ENCODE measurements at regions not wholly inside any gene's neighbourhood (a gene's known extent, or its start where the extent isn't known, plus 50 kb on each side); places are given as distances from the start of the nearest gene placed in this dataset.

DNA sequence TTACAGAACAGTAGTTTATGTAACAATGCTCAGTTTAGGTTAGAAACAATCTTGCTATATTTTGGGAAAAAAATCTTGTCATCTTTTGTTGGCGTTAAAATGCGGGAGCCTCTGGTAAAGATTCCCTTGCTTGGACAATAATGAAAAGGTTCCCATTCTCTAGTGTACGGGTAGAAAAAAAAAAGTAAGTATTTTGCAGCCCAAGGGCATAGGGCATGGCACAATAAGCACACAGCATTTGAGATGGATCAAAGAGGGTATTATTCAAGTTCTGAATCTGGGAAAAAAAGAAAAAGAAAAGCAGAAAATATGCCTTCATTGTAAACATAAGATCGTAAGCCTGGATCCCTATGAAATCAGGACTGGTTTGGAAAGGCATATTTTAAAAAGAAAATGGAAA is 408.6 kb upstream of the ROBO2 start:
- no peak for DNase-seq (ENCODE audit: low spot score)
- in situ Hi-C loops (cut with HindIII; ENCODE audit: low sequenced_read_pairs), result no loop called here

DNA sequence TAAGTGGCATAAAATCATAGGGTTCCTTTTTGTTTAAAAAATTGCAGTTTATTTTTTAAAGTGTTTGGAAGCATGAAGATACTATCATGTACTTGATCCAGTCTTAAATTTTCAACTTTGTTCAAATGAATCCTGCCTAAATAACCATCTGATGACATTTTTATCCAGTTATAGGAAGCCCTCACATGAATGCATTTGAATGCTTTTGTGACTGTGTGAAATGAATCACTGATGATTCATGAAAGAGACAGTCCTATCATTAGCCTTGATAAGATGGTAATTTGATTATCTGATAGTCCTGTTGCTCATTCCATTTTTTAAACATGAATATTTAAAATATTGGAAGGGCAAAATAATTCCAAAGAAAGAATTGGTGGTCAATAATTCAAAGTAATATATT is 401.9 kb upstream of the ROBO2 start:
- in situ Hi-C loops (cut with HindIII; ENCODE audit: low sequenced_read_pairs), result no loop called here
- DNase-seq (ENCODE audit: low spot score), result no peak

DNA sequence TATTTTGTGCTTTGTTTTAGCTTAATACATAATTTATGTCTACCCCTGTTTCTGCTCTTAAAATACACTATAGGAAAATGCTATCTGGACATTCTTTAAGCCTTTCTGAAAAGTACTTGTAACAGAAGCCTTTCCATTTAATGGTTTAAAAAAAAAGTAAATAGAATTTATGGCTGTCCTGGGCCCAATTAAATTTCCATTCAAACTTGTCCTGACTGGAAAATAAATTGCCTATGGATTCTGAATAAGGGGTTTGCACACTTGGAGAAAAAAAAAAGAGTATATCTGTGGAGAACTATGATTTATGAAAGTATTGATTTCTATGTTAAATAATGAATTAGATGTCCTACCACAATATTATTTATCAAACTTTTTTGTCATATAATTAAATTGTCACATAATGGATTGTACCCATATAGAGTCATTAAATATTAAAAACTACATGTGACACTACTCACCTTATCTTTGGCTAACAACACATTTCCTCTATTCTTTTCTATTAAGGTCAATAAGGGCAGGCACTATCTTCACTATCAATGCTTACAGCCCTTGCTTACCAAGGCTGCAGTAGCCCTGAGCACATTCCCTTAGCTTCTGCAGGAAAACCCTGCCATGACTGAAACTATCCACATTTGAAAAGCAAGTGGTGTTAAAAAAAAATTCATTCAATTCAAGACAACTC is 396.1 kb upstream of the ROBO2 start:
- DNase-seq (ENCODE audit: low spot score), result no peak
- in situ Hi-C loops (cut with HindIII; ENCODE audit: low sequenced_read_pairs), result no loop called here

DNA sequence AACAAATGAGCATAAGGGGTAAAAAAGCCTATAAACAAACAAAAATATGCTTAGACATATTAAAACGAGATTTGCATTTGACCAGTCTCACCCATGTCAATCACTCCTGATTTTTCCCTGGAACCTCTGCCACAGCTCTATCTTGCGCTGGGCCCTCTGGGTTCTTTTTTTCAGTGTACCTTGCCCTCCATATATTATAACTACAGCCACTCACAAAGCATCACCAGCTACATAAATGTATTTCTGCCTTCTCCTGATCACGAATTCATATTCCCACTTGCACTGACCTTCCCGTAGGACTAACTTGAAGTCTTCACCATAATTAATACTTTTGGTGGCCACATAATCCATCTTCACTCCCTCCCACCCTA is 395.6 kb upstream of the ROBO2 start:
- in situ Hi-C loops (cut with HindIII; ENCODE audit: low sequenced_read_pairs), result no loop called here
- no peak for DNase-seq (ENCODE audit: low spot score)

DNA sequence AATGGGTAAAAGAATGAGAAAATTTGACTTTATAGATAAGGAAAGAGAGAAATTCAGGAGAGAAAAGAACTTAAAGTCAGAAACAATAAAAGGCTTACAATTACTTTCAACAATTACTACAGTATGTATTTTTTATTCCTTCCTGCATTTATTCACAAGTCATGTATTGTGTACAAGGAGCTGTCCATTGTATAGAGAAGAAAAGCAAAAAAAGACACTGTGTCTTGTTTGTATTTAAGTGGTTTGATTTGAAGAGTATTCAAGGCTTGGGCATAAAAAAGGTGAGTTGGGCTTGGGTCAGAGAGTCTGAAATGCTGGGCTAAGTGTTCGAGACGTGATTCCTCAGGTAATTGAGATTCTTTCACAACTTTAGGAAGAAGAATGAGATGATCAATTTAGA is 394.2 kb upstream of the ROBO2 start:
- no peak for DNase-seq (ENCODE audit: low spot score)
- in situ Hi-C loops (cut with HindIII; ENCODE audit: low sequenced_read_pairs), result no loop called here

DNA sequence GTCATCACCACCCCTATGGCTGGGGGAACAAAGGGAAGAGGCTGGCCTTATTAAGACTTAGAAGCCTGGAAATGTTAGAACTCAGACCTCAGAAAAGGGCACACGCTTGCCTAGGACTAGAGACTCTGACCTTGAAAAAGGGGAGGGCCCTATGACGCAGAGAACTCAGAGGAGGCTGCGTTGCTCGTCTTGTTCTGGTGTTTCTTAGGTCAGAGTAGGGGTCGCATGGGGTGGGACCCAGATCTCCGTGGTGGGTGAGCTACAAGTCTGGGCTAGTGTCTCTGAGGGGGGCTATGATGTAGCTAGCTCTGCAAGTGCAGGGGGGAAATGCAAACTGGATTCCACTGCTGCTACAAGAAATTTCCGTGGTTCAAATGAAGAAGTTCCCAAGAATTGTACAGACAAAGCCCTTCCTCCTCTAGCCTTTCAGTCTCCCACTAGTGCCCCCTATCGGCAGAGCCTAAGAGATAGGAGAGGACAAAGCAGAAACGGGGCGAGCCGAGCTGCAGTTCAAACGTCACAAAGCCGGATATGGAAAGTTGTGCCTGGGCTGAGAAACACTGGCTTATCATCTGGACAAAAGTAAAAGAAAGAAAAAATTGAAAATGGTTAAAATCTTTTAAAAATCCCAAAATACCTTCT is 392.9 kb upstream of the ROBO2 start:
- in situ Hi-C loops (cut with HindIII; ENCODE audit: low sequenced_read_pairs), result no loop called here
- no peak for DNase-seq (ENCODE audit: low spot score)

DNA sequence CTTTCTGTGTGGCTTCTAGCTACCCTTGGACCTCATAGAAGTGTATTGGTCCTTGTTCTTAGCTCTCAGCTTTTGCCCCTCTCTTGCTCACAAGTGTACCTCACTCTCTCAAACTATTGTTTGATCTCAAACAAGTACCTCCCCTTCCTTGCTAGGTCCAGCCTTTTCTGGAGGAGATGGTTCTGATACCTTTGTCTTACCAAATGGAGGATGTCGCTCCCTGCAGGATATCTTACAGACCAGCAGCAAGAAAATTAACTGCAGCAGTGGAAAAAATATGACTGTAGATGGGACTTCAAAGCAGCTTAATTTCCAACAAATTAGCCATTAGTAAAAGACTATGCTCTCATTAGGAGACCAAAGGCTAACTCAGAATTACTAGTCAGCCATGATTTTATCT is 388.1 kb upstream of the ROBO2 start:
- DNase-seq (ENCODE audit: low spot score), result no peak
- in situ Hi-C loops (cut with HindIII; ENCODE audit: low sequenced_read_pairs), result no loop called here

DNA sequence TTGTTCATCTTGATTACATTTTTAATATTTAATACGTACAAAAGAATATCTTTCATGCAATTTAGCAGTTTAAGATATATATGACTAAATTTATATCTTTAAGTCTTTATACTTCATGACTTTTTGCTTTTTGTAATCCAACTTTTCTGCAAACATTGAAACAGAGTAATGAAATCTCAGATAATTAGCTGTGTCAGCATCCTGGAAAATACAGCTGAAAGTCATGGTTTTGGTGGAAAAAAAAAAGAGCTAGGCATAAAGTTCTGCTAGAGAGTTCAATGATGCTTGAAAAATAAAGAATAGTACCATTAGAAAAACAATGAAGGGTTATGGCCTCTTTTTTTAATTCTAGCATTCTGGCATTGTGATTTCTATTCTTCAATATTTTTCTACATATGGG is 387.4 kb upstream of the ROBO2 start:
- in situ Hi-C loops (cut with HindIII; ENCODE audit: low sequenced_read_pairs), result no loop called here
- DNase-seq (ENCODE audit: low spot score), result no peak

DNA sequence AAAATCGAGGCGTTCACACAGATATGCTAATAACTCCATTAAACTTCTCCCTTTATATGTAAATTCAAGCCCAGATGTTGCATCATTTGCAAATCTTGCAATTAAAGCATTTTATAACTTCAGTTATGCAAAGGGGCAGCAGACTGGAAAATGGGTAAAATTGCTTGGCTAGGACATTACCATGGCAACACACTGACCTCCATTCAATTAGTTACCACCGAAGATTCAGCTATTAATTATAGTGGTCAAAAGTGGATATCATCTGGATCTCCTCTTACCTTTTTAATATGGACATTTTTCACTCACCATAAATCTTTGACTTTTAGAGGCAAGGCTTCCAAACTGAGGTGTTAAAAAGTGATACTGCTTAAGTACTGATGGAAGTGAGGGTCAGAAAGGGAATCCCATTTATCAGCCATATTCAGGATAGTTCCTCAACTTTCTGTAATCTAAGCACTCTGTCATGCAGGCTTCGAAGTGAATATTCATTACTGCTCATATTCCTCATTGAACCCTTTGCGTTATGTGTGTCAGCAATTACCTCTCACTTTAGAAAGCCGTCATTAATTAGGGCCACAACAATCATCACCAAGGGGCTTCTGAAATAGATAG is 386.2 kb upstream of the ROBO2 start:
- in situ Hi-C loops (cut with HindIII; ENCODE audit: low sequenced_read_pairs), result no loop called here
- DNase-seq (ENCODE audit: low spot score), result no peak

DNA sequence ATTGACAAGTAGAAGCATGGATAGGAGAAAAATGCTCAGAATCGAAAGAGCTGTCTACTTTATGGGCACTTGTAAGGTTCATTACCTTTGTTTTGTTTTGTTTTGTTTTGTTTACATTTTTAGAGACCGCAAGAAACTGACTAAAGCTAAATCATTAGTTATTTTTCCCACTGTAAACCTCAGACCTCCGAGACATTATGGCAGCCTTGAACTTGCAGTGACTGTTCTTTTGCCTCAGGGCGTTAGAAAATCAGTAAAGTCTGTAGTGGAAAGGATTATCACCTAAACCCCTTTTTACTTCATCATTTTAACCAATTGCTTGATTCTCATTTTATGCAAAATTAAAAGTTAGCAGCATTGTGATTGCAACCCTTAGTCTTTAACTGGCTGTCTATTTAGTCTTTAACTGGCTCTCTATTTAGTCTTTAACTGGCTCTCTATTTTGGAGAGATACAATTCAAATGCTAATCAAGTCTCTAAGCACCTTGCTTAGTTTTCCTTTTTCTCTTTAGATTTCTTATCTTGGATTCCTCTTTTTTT is 383.3 kb upstream of the ROBO2 start:
- DNase-seq (ENCODE audit: low spot score), result no peak
- in situ Hi-C loops (cut with HindIII; ENCODE audit: low sequenced_read_pairs), result no loop called here

DNA sequence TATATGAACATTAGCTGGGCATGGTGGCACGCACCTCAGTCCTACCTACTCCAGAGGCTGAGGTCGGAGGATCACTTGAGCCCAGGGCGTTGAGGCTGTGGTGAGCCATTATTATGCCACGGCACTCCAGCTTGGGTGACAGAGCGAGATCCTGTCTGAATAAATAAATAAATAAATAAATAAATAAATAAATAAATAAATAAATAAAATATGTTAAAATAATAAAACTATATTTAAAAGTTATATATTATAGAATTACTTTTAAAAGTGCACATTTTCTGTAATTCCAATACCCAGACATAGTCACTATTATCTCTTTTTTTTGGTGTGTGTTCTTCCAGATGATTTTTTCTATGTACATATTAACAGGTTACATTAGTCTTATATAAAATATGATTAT is 382.0 kb upstream of the ROBO2 start:
- in situ Hi-C loops (cut with HindIII; ENCODE audit: low sequenced_read_pairs), result no loop called here
- DNase-seq (ENCODE audit: low spot score), result no peak

DNA sequence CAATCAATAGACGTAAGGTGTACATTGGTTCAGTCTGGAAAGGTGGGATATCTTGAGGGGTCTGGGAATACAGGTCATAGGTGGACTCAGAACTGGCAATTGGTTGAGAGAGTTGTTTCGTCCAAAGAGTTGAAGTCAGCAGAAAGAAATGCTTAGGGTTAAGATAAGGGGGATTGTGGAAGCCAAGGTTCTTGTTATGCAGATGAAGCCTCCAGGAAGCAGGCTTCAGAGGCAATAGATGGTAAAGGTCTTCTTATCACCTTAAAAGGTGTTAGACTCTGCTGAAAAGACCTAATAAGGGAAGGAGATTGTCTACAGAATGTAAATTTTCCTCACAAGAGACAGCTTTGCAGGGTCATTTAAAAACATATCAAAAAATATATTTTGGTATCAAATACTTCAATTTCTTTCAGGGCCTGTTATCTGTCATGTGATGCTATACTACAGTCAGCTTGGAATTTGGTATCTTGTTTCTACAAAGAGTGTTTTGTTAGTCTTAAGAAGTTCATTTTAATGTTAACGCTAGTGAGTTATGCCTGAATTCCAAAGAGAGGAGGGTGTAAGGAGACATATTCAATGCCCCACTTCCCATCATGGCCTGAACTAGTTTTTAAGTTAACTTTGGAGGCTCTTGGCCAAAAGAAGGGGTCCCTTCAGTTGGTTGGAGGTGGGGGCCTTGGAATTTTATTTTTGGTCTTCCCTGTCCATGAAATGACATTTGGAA is 378.2 kb upstream of the ROBO2 start:
- in situ Hi-C loops (cut with HindIII; ENCODE audit: low sequenced_read_pairs), result no loop called here
- no peak for DNase-seq (ENCODE audit: low spot score)

DNA sequence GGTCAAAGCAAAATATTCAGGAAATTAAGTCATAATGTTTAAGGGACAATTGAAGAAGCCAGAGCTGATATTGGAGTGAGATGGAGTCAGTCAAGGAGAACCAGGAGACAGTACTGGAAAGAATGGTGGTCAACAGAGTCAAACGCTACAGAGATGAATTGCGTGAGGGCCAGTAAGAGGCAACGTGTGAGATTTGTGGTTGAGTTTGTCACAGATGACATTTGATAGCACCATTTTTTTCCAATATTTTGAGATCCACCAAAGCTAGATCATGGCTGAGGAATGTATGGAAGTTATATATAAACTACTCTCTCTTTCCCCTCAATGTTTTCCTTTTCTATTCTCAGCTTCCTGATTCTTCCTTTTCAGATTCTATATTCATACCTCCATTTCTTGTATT is 375.1 kb upstream of the ROBO2 start:
- in situ Hi-C loops (cut with HindIII; ENCODE audit: low sequenced_read_pairs), result no loop called here
- no peak for DNase-seq (ENCODE audit: low spot score)

DNA sequence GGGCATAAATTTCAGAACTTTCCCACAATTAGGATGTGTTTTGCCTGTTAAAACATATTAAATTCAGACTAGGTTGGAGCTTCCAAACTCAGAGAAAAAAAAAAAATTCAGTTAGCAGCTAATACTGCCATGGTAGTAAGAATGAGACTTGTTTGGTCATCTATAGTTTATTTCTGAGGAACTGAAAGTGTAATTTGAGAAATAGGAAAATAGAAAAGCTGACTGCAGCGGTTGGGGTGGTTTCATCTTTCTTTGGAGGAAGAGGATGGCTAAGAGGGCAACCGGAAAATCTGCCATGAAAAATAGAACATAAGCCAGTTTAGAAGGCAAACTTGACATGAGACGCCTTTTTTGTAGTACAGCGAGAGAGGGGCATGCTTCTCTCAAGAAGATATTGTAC is 371.2 kb upstream of the ROBO2 start:
- in situ Hi-C loops (cut with HindIII; ENCODE audit: low sequenced_read_pairs), result no loop called here
- DNase-seq (ENCODE audit: low spot score), result no peak

DNA sequence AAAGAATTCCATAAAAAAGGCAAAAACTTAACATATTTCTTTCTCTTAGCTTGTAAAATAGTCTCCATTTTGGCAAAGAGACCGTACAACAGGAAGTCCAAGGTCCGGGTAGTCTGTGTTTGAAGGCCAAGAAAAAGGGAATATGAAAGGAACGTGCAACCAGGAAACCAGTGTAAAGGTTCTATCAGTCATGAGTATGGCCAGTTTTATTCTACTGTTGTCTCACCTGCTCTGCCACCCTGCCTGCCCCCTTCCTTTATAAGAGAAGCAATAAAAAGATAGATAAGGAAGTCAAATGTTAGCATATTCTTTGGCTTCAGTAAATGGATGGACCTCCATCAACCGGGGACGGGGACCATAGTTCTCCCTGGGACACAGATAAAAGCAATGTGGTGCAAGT is 370.6 kb upstream of the ROBO2 start:
- in situ Hi-C loops (cut with HindIII; ENCODE audit: low sequenced_read_pairs), result no loop called here
- DNase-seq (ENCODE audit: low spot score), result no peak

DNA sequence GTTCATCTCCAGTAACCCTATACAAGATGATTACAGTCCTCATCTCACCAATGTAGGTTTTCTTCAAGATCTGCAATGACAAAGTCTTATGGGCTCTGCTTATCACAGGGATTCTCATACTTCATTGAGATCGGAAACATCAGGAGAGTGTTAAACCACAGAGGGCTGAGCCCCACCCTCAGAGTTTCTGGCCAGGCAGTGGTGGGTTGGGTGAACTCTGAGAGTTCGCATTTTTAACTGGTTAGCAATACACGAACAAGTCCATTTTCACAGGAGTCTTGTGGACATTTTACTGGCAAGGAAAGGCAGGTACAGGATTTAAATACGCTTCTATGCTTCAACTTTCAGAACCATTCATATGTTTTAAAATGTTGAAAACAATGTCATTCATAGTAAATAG is 366.7 kb upstream of the ROBO2 start:
- DNase-seq (ENCODE audit: low spot score), result no peak
- in situ Hi-C loops (cut with HindIII; ENCODE audit: low sequenced_read_pairs), result no loop called here

DNA sequence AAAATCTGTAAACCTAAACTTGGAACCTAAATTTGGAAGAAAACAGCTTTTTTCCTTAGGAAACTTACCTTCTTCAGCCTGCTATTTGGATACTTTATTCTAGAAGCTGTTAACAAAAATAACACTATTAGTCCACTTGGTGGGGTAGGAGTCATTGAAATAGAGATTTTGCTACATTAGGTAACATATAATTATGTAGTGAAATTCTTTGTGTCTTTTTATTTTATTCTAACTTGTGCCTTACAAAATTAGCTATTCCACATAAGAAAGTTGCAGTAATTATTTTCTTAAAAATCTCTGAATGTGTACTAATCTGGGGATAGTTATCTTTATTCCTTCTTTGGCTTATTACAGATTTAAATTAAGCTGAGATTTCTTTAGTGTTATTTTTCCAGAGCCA is 360.4 kb upstream of the ROBO2 start:
- in situ Hi-C loops (cut with HindIII; ENCODE audit: low sequenced_read_pairs), result no loop called here
- no peak for DNase-seq (ENCODE audit: low spot score)

DNA sequence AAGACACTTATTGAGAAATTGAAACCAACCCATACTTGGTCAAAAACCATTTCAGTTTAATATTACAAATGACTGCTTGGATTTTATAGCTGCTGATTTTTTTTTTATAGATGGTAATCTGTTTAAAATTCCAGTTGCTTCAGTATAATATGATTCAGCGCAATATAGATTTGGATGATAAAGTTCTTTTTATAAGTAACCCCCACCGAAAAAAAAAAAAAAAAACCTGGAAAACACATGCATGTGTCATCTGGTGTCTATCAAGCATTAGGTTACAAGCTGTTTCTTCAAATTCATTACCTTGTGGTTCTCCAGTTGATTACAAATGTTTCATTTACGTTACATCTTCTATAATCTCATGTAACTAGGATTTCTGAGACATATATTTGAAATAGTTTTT is 356.6 kb upstream of the ROBO2 start:
- in situ Hi-C loops (cut with HindIII; ENCODE audit: low sequenced_read_pairs), result no loop called here
- no peak for DNase-seq (ENCODE audit: low spot score)

DNA sequence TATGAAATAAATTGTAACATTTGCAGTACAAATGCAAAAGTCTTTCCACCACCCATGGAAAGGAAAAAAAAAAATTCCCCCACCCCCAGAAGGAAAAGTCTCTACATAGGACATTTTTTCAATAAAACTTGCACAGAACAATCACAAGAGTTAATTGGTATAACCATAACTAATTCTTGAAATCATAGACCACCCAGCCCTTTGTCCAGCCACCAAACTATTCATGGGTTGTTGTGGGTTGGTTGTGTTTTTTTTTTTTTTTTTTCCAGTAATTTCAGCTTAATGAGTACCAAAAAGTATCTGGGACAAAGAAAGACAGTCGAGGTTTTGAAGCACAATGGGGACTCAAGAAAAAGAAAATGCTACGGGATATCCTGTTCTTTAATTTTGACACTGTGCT is 355.0 kb upstream of the ROBO2 start:
- DNase-seq (ENCODE audit: low spot score), result no peak
- in situ Hi-C loops (cut with HindIII; ENCODE audit: low sequenced_read_pairs), result no loop called here

DNA sequence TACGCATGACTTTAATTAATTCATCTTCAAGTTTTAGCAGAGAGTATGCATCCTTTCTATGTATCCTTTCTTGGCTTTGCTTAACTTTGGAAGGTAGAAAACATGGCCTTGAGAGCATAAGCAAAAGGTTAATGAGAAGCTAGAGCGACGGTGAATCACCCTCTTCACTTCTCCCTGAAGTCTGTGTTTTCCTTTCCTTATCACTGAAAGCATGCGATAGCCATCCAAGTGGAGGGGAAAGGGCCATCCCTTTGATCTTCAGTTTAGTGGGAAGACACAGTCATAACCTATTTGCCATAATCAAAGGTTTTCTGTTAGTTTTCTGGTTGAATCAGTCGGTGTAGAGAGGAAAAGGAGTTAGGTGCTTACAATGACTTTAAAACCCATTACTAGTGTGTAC is 354.0 kb upstream of the ROBO2 start:
- in situ Hi-C loops (cut with HindIII; ENCODE audit: low sequenced_read_pairs), result no loop called here
- no peak for DNase-seq (ENCODE audit: low spot score)
